NCI-H2227 (cell line): ENCODE measurements at regions not wholly inside any gene's neighbourhood (a gene's known extent, or its start where the extent isn't known, plus 50 kb on each side); places are given as distances from the start of the nearest gene placed in this dataset.

Experiments
- DNase-seq: peaks from one replicate; lab custom pipeline; 2025; ENCODE audit not compliant: unreplicated experiment; lab: John Stamatoyannopoulos, UW

GRCh38 chr13:72379581-72379980 is 347.8 kb downstream of the MZT1 start:
- no peak for DNase-seq

GRCh38 chr13:72368031-72368430 is 359.4 kb downstream of the MZT1 start:
- no peak for DNase-seq

GRCh38 chr13:72346716-72347115 is 380.7 kb downstream of the MZT1 start:
- DNase-seq, result no peak

GRCh38 chr13:72342364-72342763 is 385.1 kb downstream of the MZT1 start:
- DNase-seq, result no peak

- no peak for DNase-seq
These were observed 385.5 kb downstream of the MZT1 start for GRCh38 chr13:72341904-72342303.

GRCh38 chr13:72317346-72318109 is 409.9 kb downstream of the MZT1 start:
- no peak for DNase-seq

GRCh38 chr13:72316716-72317115 is 410.7 kb downstream of the MZT1 start:
- DNase-seq, result no peak

- DNase-seq, result no peak
These were observed 412.1 kb downstream of the MZT1 start for GRCh38 chr13:72315312-72315711.

GRCh38 chr13:72314210-72314609 is 413.2 kb downstream of the MZT1 start:
- no peak for DNase-seq

- DNase-seq, result no peak
These were observed 413.9 kb downstream of the MZT1 start for GRCh38 chr13:72313546-72313945.

GRCh38 chr13:72303941-72304746 is 423.3 kb downstream of the MZT1 start:
- DNase-seq, result no peak

GRCh38 chr13:72296246-72296645 is 429.2 kb upstream of the DACH1 start:
- no peak for DNase-seq

GRCh38 chr13:72295153-72295552 is 428.1 kb upstream of the DACH1 start:
- DNase-seq, result no peak

- DNase-seq, result no peak
These were observed 426.2 kb upstream of the DACH1 start for GRCh38 chr13:72293206-72293605.

- DNase-seq, result no peak
These were observed 424.1 kb upstream of the DACH1 start for GRCh38 chr13:72290962-72291681.

- DNase-seq, result no peak
These were observed 419.4 kb upstream of the DACH1 start for GRCh38 chr13:72286421-72286820.

GRCh38 chr13:72284791-72285190 is 417.8 kb upstream of the DACH1 start:
- DNase-seq, result no peak

- DNase-seq, result no peak
These were observed 394.7 kb upstream of the DACH1 start for GRCh38 chr13:72261732-72262131.

- no peak for DNase-seq
These were observed 392.5 kb upstream of the DACH1 start for GRCh38 chr13:72259528-72259927.

GRCh38 chr13:72258340-72258981 is 391.5 kb upstream of the DACH1 start:
- DNase-seq, result no peak

- DNase-seq, result peak; percentile 66
These were observed 388.9 kb upstream of the DACH1 start for GRCh38 chr13:72255908-72256307.
